SK-N-MC (cell line): ENCODE measurements at regions not wholly inside any gene's neighbourhood (a gene's known extent, or its start where the extent isn't known, plus 50 kb on each side); places are given as distances from the start of the nearest gene placed in this dataset.
"Not testable (repeated sequence)": the region's sequence is repeated elsewhere in the genome, so short reads cannot be mapped to it uniquely, and the experiment has no call there.

Experiments used
- DNase-seq: peaks from one replicate; pipeline ENCODE4 v3.0.0-alpha.2; 2011; ENCODE audit warnings: low read depth, low spot score
- H3K27ac ChIP-seq: fragments of 200-600 bp; sonication (generic); 2 replicates; pipeline ENCODE4 v1.5.1; 2016; ENCODE audit warnings: mixed run types
- H3K36me3 ChIP-seq: fragments of 200-600 bp; sonication (generic); 2 replicates; pipeline ENCODE4 v1.6.1; 2017; ENCODE audit warnings: antibody characterized with exemption, low read length, mixed read lengths; ENCODE audit not compliant: insufficient read depth
- H3K4me3 ChIP-seq: fragments of 200-600 bp; sonication (generic); 2 replicates; pipeline ENCODE4 v1.5.1; 2016
- H3K9ac ChIP-seq: fragments of 200-600 bp; sonication (generic); 2 replicates; pipeline ENCODE4 v1.8.0; 2017; ENCODE audit warnings: mixed run types, mixed read lengths; ENCODE audit not compliant: insufficient read length
- H3K9me3 ChIP-seq: fragments of 200-600 bp; sonication (generic); 2 replicates; pipeline ENCODE4 v1.6.1; 2017; ENCODE audit warnings: low read depth, mild to moderate bottlenecking, antibody characterized with exemption, low read length, moderate library complexity, mixed read lengths
- EZH2 ChIP-seq: fragments of 200-600 bp; sonication (generic); IDR thresholded peaks from one replicate; pipeline ENCODE4 v1.6.1; 2017; ENCODE audit warnings: antibody characterized with exemption
- FOXP2 ChIP-seq: optimal IDR thresholded peaks from 2 replicates; pipeline ENCODE3; 2011; ENCODE audit warnings: mild to moderate bottlenecking, moderate library complexity; ENCODE audit not compliant: insufficient read depth; ENCODE audit errors: extremely low read length, control extremely low read depth
- POLR2AphosphoS5 ChIP-seq: IDR thresholded peaks from 2 replicates; pipeline ENCODE4 v1.6.1; 2012; ENCODE audit warnings: mild to moderate bottlenecking, low read depth, low read length, borderline replicate concordance

GRCh38 chr1:29406814-29407213 is 170.5 kb downstream of the PTPRU start:
- Histone ChIP-seq H3K4me3 (no peak overlapping the region), H3K9me3 (no peaks in the 10 kb centered on the region), H3K36me3 (no peaks in the 10 kb centered on the region), H3K9ac (no peak overlapping the region), H3K27ac (no peak overlapping the region)
- no peak for DNase-seq
- no peak for TF ChIP-seq EZH2
- no peak for TF ChIP-seq POLR2AphosphoS5
- no peak for TF ChIP-seq FOXP2

GRCh38 chr1:29400203-29400602 is 163.9 kb downstream of the PTPRU start:
- DNase-seq, H3K9me3 ChIP-seq, H3K36me3 ChIP-seq, H3K27ac ChIP-seq, H3K9ac ChIP-seq, H3K4me3 ChIP-seq: not testable (repeated sequence)

GRCh38 chr1:29399465-29399864 is 163.1 kb downstream of the PTPRU start:
- Histone ChIP-seq H3K4me3 (no peak overlapping the region), H3K36me3 (no peaks in the 10 kb centered on the region), H3K9ac (no peak overlapping the region), H3K9me3 (no peaks in the 10 kb centered on the region), H3K27ac (no peak overlapping the region)
- no peak for DNase-seq
- TF ChIP-seq EZH2 (no peak), POLR2AphosphoS5 (no peak), FOXP2 (no peak)

- no peak for TF ChIP-seq EZH2
- no peak for TF ChIP-seq POLR2AphosphoS5
- TF ChIP-seq FOXP2 = no peak
- Histone ChIP-seq H3K9me3 (no peaks in the 10 kb centered on the region), H3K27ac (no peak overlapping the region), H3K4me3 (no peak overlapping the region), H3K9ac (no peak overlapping the region), H3K36me3 (no peaks in the 10 kb centered on the region)
- no peak for DNase-seq
Measured at GRCh38 chr1:29398431-29398830, 162.1 kb downstream of the PTPRU start.

GRCh38 chr1:29397981-29398380 is 161.7 kb downstream of the PTPRU start:
- Histone ChIP-seq H3K27ac (no peak overlapping the region), H3K9ac (no peak overlapping the region), H3K9me3 (no peaks in the 10 kb centered on the region), H3K36me3 (no peaks in the 10 kb centered on the region), H3K4me3 (no peak overlapping the region)
- TF ChIP-seq FOXP2 (no peak), EZH2 (no peak), POLR2AphosphoS5 (no peak)
- no peak for DNase-seq

GRCh38 chr1:29397256-29397590 is 160.9 kb downstream of the PTPRU start:
- TF ChIP-seq POLR2AphosphoS5 (no peak), FOXP2 (no peak), EZH2 (no peak)
- Histone ChIP-seq H3K36me3 (no peaks in the 10 kb centered on the region), H3K4me3 (no peak overlapping the region), H3K9me3 (no peaks in the 10 kb centered on the region), H3K27ac (no peak overlapping the region), H3K9ac (no peak overlapping the region)
- DNase-seq = no peak

GRCh38 chr1:29396438-29397255 is 160.3 kb downstream of the PTPRU start:
- no peak overlapping the region for H3K27ac ChIP-seq
- H3K9me3 ChIP-seq = no peaks in the 10 kb centered on the region
- DNase-seq = no peak
- no peak overlapping the region for H3K4me3 ChIP-seq
- no peak overlapping the region for H3K9ac ChIP-seq
- H3K36me3 ChIP-seq = no peaks in the 10 kb centered on the region
- TF ChIP-seq POLR2AphosphoS5 (no peak), FOXP2 (no peak), EZH2 (no peak)

- no peaks in the 10 kb centered on the region for H3K9me3 ChIP-seq
- H3K36me3 ChIP-seq = no peaks in the 10 kb centered on the region
- no peak for TF ChIP-seq POLR2AphosphoS5
- TF ChIP-seq FOXP2 = no peak
- no peak for TF ChIP-seq EZH2
- no peak for DNase-seq
- H3K4me3 ChIP-seq = no peak overlapping the region
- H3K9ac ChIP-seq = no peak overlapping the region
- H3K27ac ChIP-seq = no peak overlapping the region
Measured at GRCh38 chr1:29395736-29396437, 159.6 kb downstream of the PTPRU start.
